Transverse colon (tissue), 4 donors: ENCODE measurements at regions not wholly inside any gene's neighbourhood (a gene's known extent, or its start where the extent isn't known, plus 50 kb on each side); places are given as distances from the start of the nearest gene placed in this dataset.

Source experiments
- EP300 ChIP-seq: sonication (generic); formaldehyde crosslinking; IDR thresholded peaks from one replicate; pipeline ENCODE4 v1.6.1; 2017; ENCODE audit warnings: antibody characterized with exemption, low read depth
- POLR2A ChIP-seq: fragments of 450-650 bp; IDR thresholded peaks from one replicate; pipeline ENCODE4 v1.6.1; 2016; ENCODE audit warnings: antibody characterized with exemption, mild to moderate bottlenecking, moderate library complexity
- POLR2AphosphoS5 ChIP-seq, 3 donors: sonication (generic); formaldehyde crosslinking; IDR thresholded peaks; one replicate each; pipeline ENCODE4 v1.6.1; 2016; ENCODE audit warnings: antibody characterized with exemption in 3 of 3
- TF ChIP-seq, protein P1 (sequence below), 5 experiments: fragments of 200-600 bp in 3 of 5; fragments of 450-650 bp in 2 of 5; sonication (generic) in 3 of 5; IDR thresholded peaks; 1 replicate in 2 of 5; 2 replicates in 3 of 5; pipeline ENCODE4 v1.5.1; 2016 to 2017; ENCODE audit warnings: antibody characterized with exemption in 5 of 5, inconsistent platforms in 3 of 5, mild to moderate bottlenecking in 2 of 5, moderate library complexity in 1 of 5

- TF ChIP-seq, protein P1, sequence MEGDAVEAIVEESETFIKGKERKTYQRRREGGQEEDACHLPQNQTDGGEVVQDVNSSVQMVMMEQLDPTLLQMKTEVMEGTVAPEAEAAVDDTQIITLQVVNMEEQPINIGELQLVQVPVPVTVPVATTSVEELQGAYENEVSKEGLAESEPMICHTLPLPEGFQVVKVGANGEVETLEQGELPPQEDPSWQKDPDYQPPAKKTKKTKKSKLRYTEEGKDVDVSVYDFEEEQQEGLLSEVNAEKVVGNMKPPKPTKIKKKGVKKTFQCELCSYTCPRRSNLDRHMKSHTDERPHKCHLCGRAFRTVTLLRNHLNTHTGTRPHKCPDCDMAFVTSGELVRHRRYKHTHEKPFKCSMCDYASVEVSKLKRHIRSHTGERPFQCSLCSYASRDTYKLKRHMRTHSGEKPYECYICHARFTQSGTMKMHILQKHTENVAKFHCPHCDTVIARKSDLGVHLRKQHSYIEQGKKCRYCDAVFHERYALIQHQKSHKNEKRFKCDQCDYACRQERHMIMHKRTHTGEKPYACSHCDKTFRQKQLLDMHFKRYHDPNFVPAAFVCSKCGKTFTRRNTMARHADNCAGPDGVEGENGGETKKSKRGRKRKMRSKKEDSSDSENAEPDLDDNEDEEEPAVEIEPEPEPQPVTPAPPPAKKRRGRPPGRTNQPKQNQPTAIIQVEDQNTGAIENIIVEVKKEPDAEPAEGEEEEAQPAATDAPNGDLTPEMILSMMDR (IDR thresholded peaks at IDR 0.05), result no peak
- TF ChIP-seq POLR2AphosphoS5 (IDR thresholded peaks at IDR 0.05), result no peak
- no peak for TF ChIP-seq POLR2A
- no peak for TF ChIP-seq EP300
Measured at GRCh38 chr7:88485821-88486220, 179.1 kb upstream of the STEAP4 start.
